Suprapubic skin (tissue), 4 donors: ENCODE measurements at regions not wholly inside any gene's neighbourhood (a gene's known extent, or its start where the extent isn't known, plus 50 kb on each side); places are given as distances from the start of the nearest gene placed in this dataset.

Experiments
- DNase-seq, 2 donors: peaks; one replicate each; pipeline ENCODE4 v3.0.0-alpha.2; 2019; ENCODE audit warnings: low spot score in 2 of 2
- H3K27ac ChIP-seq: fragments of 200-600 bp; sonication (generic); one replicate; pipeline ENCODE4 v1.5.1; 2019
- H3K27me3 ChIP-seq: fragments of 200-600 bp; sonication (generic); one replicate; pipeline ENCODE4 v1.5.1; 2019
- H3K36me3 ChIP-seq: fragments of 200-600 bp; sonication (generic); one replicate; pipeline ENCODE4 v1.5.1; 2019
- H3K4me1 ChIP-seq: fragments of 200-600 bp; sonication (generic); one replicate; pipeline ENCODE4 v1.5.1; 2019
- H3K4me3 ChIP-seq: fragments of 200-600 bp; sonication (generic); one replicate; pipeline ENCODE4 v1.5.1; 2019; ENCODE audit warnings: mild to moderate bottlenecking
- H3K9me3 ChIP-seq: fragments of 200-600 bp; sonication (generic); one replicate; pipeline ENCODE4 v1.5.1; 2019
- CTCF ChIP-seq, 2 donors: fragments of 200-600 bp in 1 of 2; fragments of 450-650 bp in 1 of 2; sonication (generic) in 1 of 2; IDR thresholded peaks; one replicate each; pipeline ENCODE4 v1.5.1; 2016 to 2019; ENCODE audit warnings: antibody characterized with exemption in 2 of 2, mild to moderate bottlenecking in 1 of 2, moderate library complexity in 1 of 2
- EP300 ChIP-seq: sonication (generic); formaldehyde crosslinking; IDR thresholded peaks from one replicate; pipeline ENCODE4 v1.6.1; 2017; ENCODE audit warnings: antibody characterized with exemption
- POLR2A ChIP-seq, 2 donors: fragments of 450-650 bp; IDR thresholded peaks; one replicate each; pipeline ENCODE4 v1.6.1; 2017; ENCODE audit warnings: antibody characterized with exemption in 2 of 2, mild to moderate bottlenecking in 2 of 2, moderate library complexity in 2 of 2
- POLR2AphosphoS5 ChIP-seq, 3 donors: sonication (generic); formaldehyde crosslinking; IDR thresholded peaks; one replicate each; pipeline ENCODE4 v1.6.1; 2017; ENCODE audit warnings: antibody characterized with exemption in 3 of 3
- WGBS: methylation state at CpG from one replicate; pipeline ENCODE4 v1.1.5; 2018; 5-methylcytosine and 5-hydroxymethylcytosine counted together

- Histone ChIP-seq H3K4me3 (no peak overlapping the region), H3K27me3 (no peaks in the 10 kb centered on the region), H3K27ac (no peak overlapping the region), H3K36me3 (no peaks in the 10 kb centered on the region), H3K9me3 (no peaks in the 10 kb centered on the region), H3K4me1 (no peaks in the 10 kb centered on the region)
- TF ChIP-seq POLR2A (IDR thresholded peaks at IDR 0.05) (no peak), POLR2AphosphoS5 (IDR thresholded peaks at IDR 0.05) (no peak), EP300 (no peak), CTCF (IDR thresholded peaks at IDR 0.05) (no peak)
- WGBS, result 76% methylated on average over 1 of the region's 1 CpG
- DNase-seq, result no peak
Observed at GRCh38 chr2:207448006-207448405, 81.8 kb upstream of the CREB1 start.

- TF ChIP-seq CTCF (IDR thresholded peaks at IDR 0.05) (no peak), EP300 (no peak), POLR2AphosphoS5 (IDR thresholded peaks at IDR 0.05) (no peak), POLR2A (IDR thresholded peaks at IDR 0.05) (no peak)
- WGBS, result 85% methylated on average over 1 of the region's 1 CpG
- no peaks in the 10 kb centered on the region for H3K4me1 ChIP-seq
Observed at GRCh38 chr2:207449642-207450165, 80.1 kb upstream of the CREB1 start.

GRCh38 chr2:207450186-207450585 is 79.6 kb upstream of the CREB1 start:
- Histone ChIP-seq H3K36me3 (no peaks in the 10 kb centered on the region), H3K27ac (no peak overlapping the region), H3K4me1 (no peaks in the 10 kb centered on the region), H3K27me3 (no peaks in the 10 kb centered on the region), H3K4me3 (no peak overlapping the region), H3K9me3 (no peaks in the 10 kb centered on the region)
- no peak for DNase-seq
- no peak for TF ChIP-seq EP300
- TF ChIP-seq CTCF (IDR thresholded peaks at IDR 0.05), result no peak
- no peak for TF ChIP-seq POLR2A (IDR thresholded peaks at IDR 0.05)
- TF ChIP-seq POLR2AphosphoS5 (IDR thresholded peaks at IDR 0.05), result no peak
- 49% methylated on average over 1 of the region's 1 CpG for WGBS

More at GRCh38 chr2:207449642-207450165, 80.1 kb upstream of the CREB1 start:
- no peaks in the 10 kb centered on the region for H3K36me3 ChIP-seq
- no peaks in the 10 kb centered on the region for H3K27me3 ChIP-seq
- H3K27ac ChIP-seq, result no peak overlapping the region
- H3K4me3 ChIP-seq, result no peak overlapping the region
- H3K9me3 ChIP-seq, result no peaks in the 10 kb centered on the region
- DNase-seq, result no peak

- H3K9me3 ChIP-seq, result no peaks in the 10 kb centered on the region
- 92% methylated on average over 5 of the region's 5 CpGs for WGBS
- no peak overlapping the region for H3K4me3 ChIP-seq
- DNase-seq, result no peak
- H3K27ac ChIP-seq, result no peak overlapping the region
- TF ChIP-seq CTCF (IDR thresholded peaks at IDR 0.05) (no peak), EP300 (no peak)
- no peaks in the 10 kb centered on the region for H3K27me3 ChIP-seq
- H3K4me1 ChIP-seq, result no peaks in the 10 kb centered on the region
- H3K36me3 ChIP-seq, result no peaks in the 10 kb centered on the region
Observed at GRCh38 chr2:207458582-207458981, 71.2 kb upstream of the CREB1 start.

GRCh38 chr2:207459990-207460757 is 69.6 kb upstream of the CREB1 start:
- H3K4me1 ChIP-seq, result no peaks in the 10 kb centered on the region
- H3K36me3 ChIP-seq, result no peaks in the 10 kb centered on the region
- no peak overlapping the region for H3K4me3 ChIP-seq
- H3K27me3 ChIP-seq, result no peaks in the 10 kb centered on the region
- TF ChIP-seq POLR2A (IDR thresholded peaks at IDR 0.05) (no peak), CTCF (IDR thresholded peaks at IDR 0.05) (no peak)
- H3K27ac ChIP-seq, result no peak overlapping the region
- no peaks in the 10 kb centered on the region for H3K9me3 ChIP-seq
- no peak for DNase-seq
- WGBS, result 71% methylated on average over 7 of the region's 7 CpGs
